B cell (primary cell): ENCODE measurements at regions not wholly inside any gene's neighbourhood (a gene's known extent, or its start where the extent isn't known, plus 50 kb on each side); places are given as distances from the start of the nearest gene placed in this dataset.

Experiments used
- ATAC-seq: fragments of 200-7000 bp; cut with Tn5 transposase; one replicate; pipeline ENCODE4 v1.10.0; 2021; ENCODE audit warnings: low read depth, mild to moderate bottlenecking, moderate number of reproducible peaks, moderate library complexity
- CTCF ChIA-PET: fragments of 350-600 bp; sonication (Branson Sonifier 250); formaldehyde crosslinking; loops from one replicate; lab custom pipeline; 2021; ENCODE audit warnings: antibody characterized with exemption, inconsistent platforms; lab: Charles Lee
- POLR2A ChIA-PET: fragments of 350-600 bp; sonication (Branson Sonifier 250); formaldehyde crosslinking; loops from one replicate; lab custom pipeline; 2021; ENCODE audit warnings: antibody characterized with exemption; lab: Charles Lee
- DNase-seq: peaks from one replicate; pipeline ENCODE4 v3.0.0; 2013
- H2AFZ ChIP-seq: 2 replicates; pipeline ENCODE4 v1.6.1; 2012; ENCODE audit warnings: mild to moderate bottlenecking, low read depth, low read length; ENCODE audit not compliant: insufficient read depth, poor library complexity, severe bottlenecking
- H3K27ac ChIP-seq, 2 donors: 1 replicate in 1 of 2; 2 replicates in 1 of 2; pipeline ENCODE4 v1.5.1; 2012 to 2013; ENCODE audit warnings: low read length in 2 of 2, mild to moderate bottlenecking in 2 of 2, moderate library complexity in 1 of 2
- H3K27me3 ChIP-seq, 4 experiments: fragments of 200-600 bp in 1 of 4; sonication (generic) in 1 of 4; replicated peaks in 1 of 4; 1 replicate in 2 of 4; 2 replicates in 2 of 4; pipeline versions ENCODE4 v1.6.1 to v1.7.0; 2013 to 2016; ENCODE audit warnings: low read length in 3 of 4, mild to moderate bottlenecking in 2 of 4, mixed read lengths in 1 of 4, moderate library complexity in 1 of 4; ENCODE audit not compliant: insufficient read depth in 4 of 4, control insufficient read depth in 3 of 4; ENCODE audit errors: control extremely low read depth in 1 of 4
- H3K36me3 ChIP-seq, 2 experiments: replicated peaks in 1 of 2; 1 replicate in 1 of 2; 2 replicates in 1 of 2; pipeline versions ENCODE4 v1.6.1 to v1.7.1; 2013; ENCODE audit warnings: low read length in 1 of 2; ENCODE audit not compliant: insufficient read depth in 2 of 2, control insufficient read depth in 1 of 2; ENCODE audit errors: control extremely low read depth in 1 of 2, extremely low read depth in 1 of 2
- H3K4me1 ChIP-seq, 2 donors: fragments of 200-600 bp in 1 of 2; sonication (generic) in 1 of 2; 1 replicate in 1 of 2; 2 replicates in 1 of 2; pipeline versions ENCODE4 v1.5.1 to v1.6.1; 2013 to 2017; ENCODE audit warnings: low read length in 2 of 2; ENCODE audit not compliant: control insufficient read depth in 2 of 2, insufficient read depth in 2 of 2
- H3K4me2 ChIP-seq: replicated peaks from 2 replicates; pipeline ENCODE3; 2012; ENCODE audit warnings: mild to moderate bottlenecking, low read depth, low read length; ENCODE audit not compliant: poor library complexity, severe bottlenecking
- H3K4me3 ChIP-seq, 5 experiments: fragments of 200-600 bp in 1 of 5; sonication (generic) in 1 of 5; 1 replicate in 3 of 5; 2 replicates in 2 of 5; pipeline versions ENCODE4 v1.5.1 to v1.7.0; 2011 to 2016; ENCODE audit warnings: low read length in 4 of 5, mild to moderate bottlenecking in 4 of 5, low read depth in 2 of 5, control low read depth in 1 of 5, moderate library complexity in 1 of 5; ENCODE audit not compliant: insufficient read depth in 1 of 5; ENCODE audit errors: control extremely low read depth in 1 of 5, extremely low read depth in 1 of 5
- H3K79me2 ChIP-seq: fragments of 200-600 bp; sonication (generic); one replicate; pipeline ENCODE4 v1.6.0; 2016; ENCODE audit warnings: low read length; ENCODE audit not compliant: control insufficient read depth, insufficient read depth
- H3K9ac ChIP-seq: fragments of 200-600 bp; sonication (generic); 2 replicates; pipeline ENCODE4 v1.6.1; 2017; ENCODE audit warnings: mild to moderate bottlenecking, low read length, moderate library complexity
- H3K9me3 ChIP-seq, 3 donors: one replicate each; pipeline versions ENCODE4 v1.6.1 to v1.7.1; 2013; ENCODE audit warnings: low read length in 2 of 3; ENCODE audit not compliant: control insufficient read depth in 2 of 3, insufficient read depth in 1 of 3; ENCODE audit errors: control extremely low read depth in 1 of 3
- H4K20me1 ChIP-seq: 2 replicates; pipeline ENCODE4 v1.6.0; 2012; ENCODE audit warnings: mild to moderate bottlenecking, low read length; ENCODE audit not compliant: insufficient read depth, control insufficient read depth, poor library complexity, severe bottlenecking
- H3K27ac Mint-ChIP-seq: one replicate; pipeline ENCODE4 v1.8.0; 2021; ENCODE audit warnings: mixed read lengths
- H3K27me3 Mint-ChIP-seq: one replicate; pipeline ENCODE4 v1.8.0; 2021; ENCODE audit warnings: mixed read lengths
- H3K4me1 Mint-ChIP-seq: one replicate; pipeline ENCODE4 v1.8.0; 2021; ENCODE audit warnings: mixed read lengths
- H3K4me3 Mint-ChIP-seq: one replicate; pipeline ENCODE4 v1.8.0; 2021; ENCODE audit warnings: mixed read lengths
- H3K9me3 Mint-ChIP-seq: one replicate; pipeline ENCODE4 v1.8.0; 2022; ENCODE audit warnings: mixed read lengths; ENCODE audit not compliant: insufficient read depth
- EZH2 ChIP-seq: IDR thresholded peaks from 2 replicates; pipeline ENCODE4 v1.6.1; 2012; ENCODE audit warnings: borderline replicate concordance, low read depth, mild to moderate bottlenecking, moderate library complexity, low read length; ENCODE audit not compliant: insufficient read depth, poor library complexity, severe bottlenecking
- WGBS: methylation state at CpG from one replicate; pipeline ENCODE4 v1.1.5; 2013; ENCODE audit warnings: missing lambda C conversion rate; ENCODE audit not compliant: insufficient coverage; 5-methylcytosine and 5-hydroxymethylcytosine counted together
- intact Hi-C: fragments of 100-400 bp; cut with micrococcal nuclease; formaldehyde crosslinking; loops from one replicate; pipeline ENCODE4 v1.10.0; 2022
- TF ChIP-seq, protein P1 (sequence below): fragments of 200-600 bp; IDR thresholded peaks from one replicate; pipeline ENCODE4 v1.8.0; 2022; ENCODE audit warnings: antibody characterized with exemption, mild to moderate bottlenecking

DNA sequence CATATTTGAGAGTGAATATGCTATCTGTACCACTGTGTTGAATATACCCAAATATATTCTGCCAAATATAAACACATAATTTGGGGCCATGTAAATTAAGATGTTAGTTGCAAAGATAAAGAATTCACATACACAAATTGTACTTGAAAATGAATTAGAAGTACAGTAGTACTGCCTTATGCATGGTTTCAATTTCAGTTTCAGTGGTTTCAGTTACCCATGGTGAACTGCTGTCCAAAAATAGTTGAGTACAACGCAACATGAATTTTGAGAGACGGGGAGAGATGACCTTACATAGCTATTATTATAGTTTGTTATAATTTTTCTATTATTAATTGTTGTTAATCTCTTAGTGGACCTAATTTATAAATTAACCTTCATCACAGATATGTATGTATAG is 1313.0 kb upstream of the FAM98A start:
- intact Hi-C loops: no loop called here
- Mint-ChIP-seq H3K4me3 (no peak overlapping the region), H3K27ac (no peak overlapping the region), H3K4me1 (no peaks in the 10 kb centered on the region), H3K9me3 (peaks cover 2% of the 10 kb centered on the region), H3K27me3 (no peaks in the 10 kb centered on the region)
- no peak overlapping the region for H2AFZ ChIP-seq
- no peaks in the 10 kb centered on the region for H3K4me1 ChIP-seq
- H3K9ac ChIP-seq: no peak overlapping the region
- POLR2A ChIA-PET: no interaction called here
- TF ChIP-seq, protein P1, sequence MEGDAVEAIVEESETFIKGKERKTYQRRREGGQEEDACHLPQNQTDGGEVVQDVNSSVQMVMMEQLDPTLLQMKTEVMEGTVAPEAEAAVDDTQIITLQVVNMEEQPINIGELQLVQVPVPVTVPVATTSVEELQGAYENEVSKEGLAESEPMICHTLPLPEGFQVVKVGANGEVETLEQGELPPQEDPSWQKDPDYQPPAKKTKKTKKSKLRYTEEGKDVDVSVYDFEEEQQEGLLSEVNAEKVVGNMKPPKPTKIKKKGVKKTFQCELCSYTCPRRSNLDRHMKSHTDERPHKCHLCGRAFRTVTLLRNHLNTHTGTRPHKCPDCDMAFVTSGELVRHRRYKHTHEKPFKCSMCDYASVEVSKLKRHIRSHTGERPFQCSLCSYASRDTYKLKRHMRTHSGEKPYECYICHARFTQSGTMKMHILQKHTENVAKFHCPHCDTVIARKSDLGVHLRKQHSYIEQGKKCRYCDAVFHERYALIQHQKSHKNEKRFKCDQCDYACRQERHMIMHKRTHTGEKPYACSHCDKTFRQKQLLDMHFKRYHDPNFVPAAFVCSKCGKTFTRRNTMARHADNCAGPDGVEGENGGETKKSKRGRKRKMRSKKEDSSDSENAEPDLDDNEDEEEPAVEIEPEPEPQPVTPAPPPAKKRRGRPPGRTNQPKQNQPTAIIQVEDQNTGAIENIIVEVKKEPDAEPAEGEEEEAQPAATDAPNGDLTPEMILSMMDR: no peak
- no peak for TF ChIP-seq EZH2
- H3K79me2 ChIP-seq: no peaks in the 10 kb centered on the region
- no peaks in the 10 kb centered on the region for H3K36me3 ChIP-seq
- H4K20me1 ChIP-seq: no peaks in the 10 kb centered on the region
- ATAC-seq (no peak), DNase-seq (no peak)
- H3K4me3 ChIP-seq: no peak overlapping the region
- H3K4me2 ChIP-seq: no peak overlapping the region
- no peaks in the 10 kb centered on the region for H3K27me3 ChIP-seq
- no peak overlapping the region for H3K27ac ChIP-seq
- no CpG with 5 or more reads among the region's 2 CpGs for WGBS
- no peaks in the 10 kb centered on the region for H3K9me3 ChIP-seq
- CTCF ChIA-PET: no interaction called here

- TF ChIP-seq, protein P1: no peak
- no peak for TF ChIP-seq EZH2
- Histone ChIP-seq H3K27ac (no peak overlapping the region), H2AFZ (no peak overlapping the region), H3K4me1 (no peaks in the 10 kb centered on the region), H3K79me2 (no peaks in the 10 kb centered on the region), H4K20me1 (no peaks in the 10 kb centered on the region), H3K4me2 (no peak overlapping the region), H3K9me3 (no peaks in the 10 kb centered on the region), H3K36me3 (no peaks in the 10 kb centered on the region), H3K9ac (no peak overlapping the region), H3K4me3 (no peak overlapping the region), H3K27me3 (no peaks in the 10 kb centered on the region)
- H3K27ac Mint-ChIP-seq: no peak overlapping the region
- H3K9me3 Mint-ChIP-seq: peaks cover under 1% of the 10 kb centered on the region
- H3K27me3 Mint-ChIP-seq: no peaks in the 10 kb centered on the region
- no peaks in the 10 kb centered on the region for H3K4me1 Mint-ChIP-seq
- DNase-seq (no peak), ATAC-seq (no peak)
- no peak overlapping the region for H3K4me3 Mint-ChIP-seq
- CTCF ChIA-PET: no interaction called here
- POLR2A ChIA-PET: no interaction called here
- intact Hi-C loops: no loop called here
- no CpG with 5 or more reads among the region's 4 CpGs for WGBS
Measured at GRCh38 chr2:34909992-34910705, 1311.0 kb upstream of the FAM98A start.
